ENCODE measurements at regions not wholly inside any gene's neighbourhood (a gene's known extent, or its start where the extent isn't known, plus 50 kb on each side); places are given as distances from the start of the nearest gene placed in this dataset.

DNA sequence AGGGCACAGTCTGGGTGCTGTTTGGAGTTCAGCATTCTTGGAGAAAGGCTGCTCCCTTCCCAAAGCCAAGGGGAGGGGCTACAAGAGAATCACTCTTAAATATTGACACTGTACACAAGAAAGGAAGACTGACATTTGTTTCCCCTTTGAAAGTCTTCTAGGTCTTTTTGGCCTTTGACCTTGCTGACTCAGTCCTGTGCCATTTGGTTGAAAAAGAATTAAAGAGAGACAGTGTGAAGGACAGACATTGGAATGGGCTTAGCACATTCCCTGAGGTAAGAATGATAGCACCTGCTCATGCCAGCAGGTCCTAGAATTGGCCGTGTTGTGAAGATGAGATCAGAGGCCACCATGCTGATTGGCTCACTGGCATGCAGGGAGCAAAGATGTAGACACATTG, 271.4 kb upstream of the ZNF608 start:
- DNase-seq (ENCODE audit: low read depth, low spot score), result no peak
- Histone ChIP-seq H3K4me3 (ENCODE audit: insufficient read length, low read depth) (no peak overlapping the region), H3K36me3 (ENCODE audit: insufficient read depth, insufficient read length, low read length) (no peaks in the 10 kb centered on the region), H3K4me1 (ENCODE audit: insufficient read depth, insufficient read length) (no peaks in the 10 kb centered on the region), H3K27me3 (ENCODE audit: insufficient read depth, insufficient read length) (no peaks in the 10 kb centered on the region), H3K9me3 (ENCODE audit: insufficient read depth, low read length) (no peaks in the 10 kb centered on the region), H3K9ac (ENCODE audit: insufficient read length, low read depth) (no peak overlapping the region)
- no peak for TF ChIP-seq ZNF274 (IDR thresholded peaks at IDR 0.05; ENCODE audit: low read depth, low read length)
- no peak for TF ChIP-seq SUZ12 (IDR thresholded peaks at IDR 0.05; ENCODE audit: extremely low read depth, insufficient read depth, insufficient read length)
- no peak for TF ChIP-seq YY1 (IDR thresholded peaks at IDR 0.05; ENCODE audit: insufficient read depth, insufficient read length)

DNA sequence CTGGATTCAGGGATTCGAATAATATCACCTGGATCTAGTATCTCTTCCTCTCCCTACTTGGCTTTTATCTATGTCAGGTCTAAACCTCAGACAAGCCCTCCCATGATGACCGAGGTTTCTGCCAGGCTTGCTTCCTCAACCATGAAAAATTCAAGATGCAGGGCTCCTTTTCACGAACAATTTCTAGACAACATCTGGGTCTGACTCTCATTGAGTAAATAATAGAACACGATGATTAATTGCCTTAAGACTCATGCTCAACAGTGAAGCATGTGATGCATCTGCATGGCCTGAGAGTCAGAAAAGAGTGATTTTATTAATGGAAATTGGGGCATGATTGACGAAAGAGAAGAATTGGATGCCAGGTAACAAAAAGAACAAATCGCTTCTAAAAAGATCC, 277.2 kb upstream of the ZNF608 start:
- Histone ChIP-seq H3K36me3 (ENCODE audit: insufficient read depth, insufficient read length, low read length) (no peaks in the 10 kb centered on the region), H3K4me3 (ENCODE audit: insufficient read length, low read depth) (no peak overlapping the region), H3K4me1 (ENCODE audit: insufficient read depth, insufficient read length) (no peaks in the 10 kb centered on the region), H3K27me3 (ENCODE audit: insufficient read depth, insufficient read length) (no peaks in the 10 kb centered on the region), H3K9ac (ENCODE audit: insufficient read length, low read depth) (no peak overlapping the region), H3K9me3 (ENCODE audit: insufficient read depth, low read length) (no peaks in the 10 kb centered on the region)
- DNase-seq (ENCODE audit: low read depth, low spot score), result no peak
- TF ChIP-seq SUZ12 (IDR thresholded peaks at IDR 0.05; ENCODE audit: extremely low read depth, insufficient read depth, insufficient read length) (no peak), YY1 (IDR thresholded peaks at IDR 0.05; ENCODE audit: insufficient read depth, insufficient read length) (no peak), ZNF274 (IDR thresholded peaks at IDR 0.05; ENCODE audit: low read depth, low read length) (no peak)

- no peak for DNase-seq (ENCODE audit: low read depth, low spot score)
- no peaks in the 10 kb centered on the region for H3K4me1 ChIP-seq (ENCODE audit: insufficient read depth, insufficient read length)
- H3K9me3 ChIP-seq (ENCODE audit: insufficient read depth, low read length), result no peaks in the 10 kb centered on the region
- no peak overlapping the region for H3K9ac ChIP-seq (ENCODE audit: insufficient read length, low read depth)
- no peaks in the 10 kb centered on the region for H3K36me3 ChIP-seq (ENCODE audit: insufficient read depth, insufficient read length, low read length)
- H3K4me3 ChIP-seq (ENCODE audit: insufficient read length, low read depth), result no peak overlapping the region
- TF ChIP-seq YY1 (IDR thresholded peaks at IDR 0.05; ENCODE audit: insufficient read depth, insufficient read length), result no peak
- no peaks in the 10 kb centered on the region for H3K27me3 ChIP-seq (ENCODE audit: insufficient read depth, insufficient read length)
Measured at GRCh38 chr5:125026867-125027731, 280.7 kb upstream of the ZNF608 start.

DNA sequence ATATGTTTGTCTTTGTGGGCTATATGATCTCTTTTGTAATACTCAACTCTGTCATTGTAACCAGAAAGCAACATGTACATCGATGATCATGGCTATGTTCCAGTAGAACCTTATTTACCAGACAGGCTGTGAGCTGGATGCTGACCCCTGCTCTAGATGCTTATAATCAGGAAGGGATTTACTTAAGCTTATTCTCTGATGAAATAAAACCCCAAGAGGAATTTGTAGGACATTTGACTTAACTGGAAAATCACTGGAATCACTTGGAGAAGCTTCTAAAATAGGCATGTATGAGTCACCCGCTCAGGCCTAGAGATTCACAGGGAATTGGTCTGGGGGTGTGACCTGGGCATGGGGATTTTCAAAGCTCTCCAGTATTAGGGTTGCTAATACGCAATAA, 285.8 kb upstream of the ZNF608 start:
- TF ChIP-seq YY1 (IDR thresholded peaks at IDR 0.05; ENCODE audit: insufficient read depth, insufficient read length), result no peak
- no peak for TF ChIP-seq SUZ12 (IDR thresholded peaks at IDR 0.05; ENCODE audit: extremely low read depth, insufficient read depth, insufficient read length)
- no peak for TF ChIP-seq ZNF274 (IDR thresholded peaks at IDR 0.05; ENCODE audit: low read depth, low read length)
- Histone ChIP-seq H3K27me3 (ENCODE audit: insufficient read depth, insufficient read length) (no peaks in the 10 kb centered on the region), H3K4me1 (ENCODE audit: insufficient read depth, insufficient read length) (no peaks in the 10 kb centered on the region), H3K36me3 (ENCODE audit: insufficient read depth, insufficient read length, low read length) (no peaks in the 10 kb centered on the region), H3K9ac (ENCODE audit: insufficient read length, low read depth) (no peak overlapping the region), H3K9me3 (ENCODE audit: insufficient read depth, low read length) (no peaks in the 10 kb centered on the region), H3K4me3 (ENCODE audit: insufficient read length, low read depth) (no peak overlapping the region)
- no peak for DNase-seq (ENCODE audit: low read depth, low spot score)

GRCh38 chr5:125033602-125034001, 287.2 kb upstream of the ZNF608 start:
- Histone ChIP-seq H3K4me1 (ENCODE audit: insufficient read depth, insufficient read length) (no peaks in the 10 kb centered on the region), H3K9me3 (ENCODE audit: insufficient read depth, low read length) (no peaks in the 10 kb centered on the region), H3K36me3 (ENCODE audit: insufficient read depth, insufficient read length, low read length) (no peaks in the 10 kb centered on the region), H3K9ac (ENCODE audit: insufficient read length, low read depth) (no peak overlapping the region), H3K4me3 (ENCODE audit: insufficient read length, low read depth) (no peak overlapping the region), H3K27me3 (ENCODE audit: insufficient read depth, insufficient read length) (no peaks in the 10 kb centered on the region)
- no peak for DNase-seq (ENCODE audit: low read depth, low spot score)
- TF ChIP-seq YY1 (IDR thresholded peaks at IDR 0.05; ENCODE audit: insufficient read depth, insufficient read length) (no peak), SUZ12 (IDR thresholded peaks at IDR 0.05; ENCODE audit: extremely low read depth, insufficient read depth, insufficient read length) (no peak), ZNF274 (IDR thresholded peaks at IDR 0.05; ENCODE audit: low read depth, low read length) (no peak)

DNA sequence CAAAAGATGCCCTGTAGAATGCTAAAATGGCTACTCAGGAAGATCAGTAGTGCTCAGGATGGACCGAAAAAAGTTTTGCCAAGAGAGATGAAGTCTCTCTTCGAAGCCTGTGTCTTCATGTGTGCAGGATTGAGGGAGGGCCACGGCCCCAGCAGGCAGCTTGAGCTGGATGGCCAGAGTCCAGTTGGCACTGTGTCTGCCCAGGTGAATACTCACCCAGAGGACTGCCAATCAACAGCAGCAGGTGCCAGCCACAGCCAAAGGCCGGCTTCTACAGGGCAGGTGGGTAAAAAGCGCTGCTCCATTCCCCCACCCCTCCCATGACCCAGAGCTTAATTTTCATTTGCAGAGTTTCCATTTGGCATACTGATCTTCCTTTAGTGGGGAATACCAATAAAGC, 287.9 kb upstream of the ZNF608 start:
- H3K9ac ChIP-seq (ENCODE audit: insufficient read length, low read depth), result no peak overlapping the region
- no peak for DNase-seq (ENCODE audit: low read depth, low spot score)
- H3K4me3 ChIP-seq (ENCODE audit: insufficient read length, low read depth), result no peak overlapping the region
- H3K4me1 ChIP-seq (ENCODE audit: insufficient read depth, insufficient read length), result no peaks in the 10 kb centered on the region
- TF ChIP-seq ZNF274 (IDR thresholded peaks at IDR 0.05; ENCODE audit: low read depth, low read length) (no peak), SUZ12 (IDR thresholded peaks at IDR 0.05; ENCODE audit: extremely low read depth, insufficient read depth, insufficient read length) (no peak), YY1 (IDR thresholded peaks at IDR 0.05; ENCODE audit: insufficient read depth, insufficient read length) (no peak)
- no peaks in the 10 kb centered on the region for H3K9me3 ChIP-seq (ENCODE audit: insufficient read depth, low read length)
- H3K27me3 ChIP-seq (ENCODE audit: insufficient read depth, insufficient read length), result no peaks in the 10 kb centered on the region
- no peaks in the 10 kb centered on the region for H3K36me3 ChIP-seq (ENCODE audit: insufficient read depth, insufficient read length, low read length)

- no peak overlapping the region for H3K9ac ChIP-seq (ENCODE audit: insufficient read length, low read depth)
- TF ChIP-seq ZNF274 (IDR thresholded peaks at IDR 0.05; ENCODE audit: low read depth, low read length) (no peak), SUZ12 (IDR thresholded peaks at IDR 0.05; ENCODE audit: extremely low read depth, insufficient read depth, insufficient read length) (no peak), YY1 (IDR thresholded peaks at IDR 0.05; ENCODE audit: insufficient read depth, insufficient read length) (no peak)
- no peaks in the 10 kb centered on the region for H3K27me3 ChIP-seq (ENCODE audit: insufficient read depth, insufficient read length)
- no peaks in the 10 kb centered on the region for H3K9me3 ChIP-seq (ENCODE audit: insufficient read depth, low read length)
- H3K4me3 ChIP-seq (ENCODE audit: insufficient read length, low read depth), result no peak overlapping the region
- no peaks in the 10 kb centered on the region for H3K36me3 ChIP-seq (ENCODE audit: insufficient read depth, insufficient read length, low read length)
- no peaks in the 10 kb centered on the region for H3K4me1 ChIP-seq (ENCODE audit: insufficient read depth, insufficient read length)
- no peak for DNase-seq (ENCODE audit: low read depth, low spot score)
Measured at GRCh38 chr5:125036494-125036893, 290.1 kb upstream of the ZNF608 start.
